Activated T-helper 1 cell treated with anti-CD3 and anti-CD28 coated beads, Interleukin-12 subunit alpha, Interleukin-12 subunit beta, Interleukin-2, Interleukin-4 antibody, amounts not matched to agents 30 ng/mL and 10 ng/mL and 1 ng/mL, durations not matched to agents 14 hours and 24 hours and 36 hours (primary cell): ENCODE measurements at regions not wholly inside any gene's neighbourhood (a gene's known extent, or its start where the extent isn't known, plus 50 kb on each side); places are given as distances from the start of the nearest gene placed in this dataset.

Source experiments
- DNase-seq: peaks from one replicate; pipeline ENCODE4 v3.0.0; 2021; ENCODE audit warnings: low spot score
- H3K27ac Mint-ChIP-seq: one replicate; pipeline ENCODE4 v1.8.0; 2021; ENCODE audit warnings: mild to moderate bottlenecking, mixed read lengths
- H3K27me3 Mint-ChIP-seq: one replicate; pipeline ENCODE4 v1.8.0; 2022; ENCODE audit warnings: mild to moderate bottlenecking, moderate library complexity, mixed read lengths; ENCODE audit not compliant: insufficient read depth
- H3K36me3 Mint-ChIP-seq: one replicate; pipeline ENCODE4 v1.8.0; 2021; ENCODE audit warnings: low read depth, mixed read lengths
- H3K4me1 Mint-ChIP-seq: one replicate; pipeline ENCODE4 v1.8.0; 2021; ENCODE audit warnings: low read depth, mixed read lengths
- H3K4me3 Mint-ChIP-seq: one replicate; pipeline ENCODE4 v1.8.0; 2021; ENCODE audit warnings: mild to moderate bottlenecking, moderate library complexity, mixed read lengths
- H3K9me3 Mint-ChIP-seq: one replicate; pipeline ENCODE4 v1.8.0; 2021; ENCODE audit warnings: mixed read lengths
- intact Hi-C: fragments of 100-400 bp; cut with micrococcal nuclease; formaldehyde crosslinking; loops from one replicate; pipeline ENCODE4 v1.15.1; 2024

GRCh38 chr5:8114597-8115266 lies 245.8 kb downstream of the MTRR start:
- H3K9me3 Mint-ChIP-seq: no peaks in the 10 kb centered on the region
- DNase-seq: no peak
- no peak overlapping the region for H3K4me3 Mint-ChIP-seq
- no peaks in the 10 kb centered on the region for H3K36me3 Mint-ChIP-seq
- no peaks in the 10 kb centered on the region for H3K27me3 Mint-ChIP-seq
- intact Hi-C loops: no loop called here
- no peaks in the 10 kb centered on the region for H3K4me1 Mint-ChIP-seq
- H3K27ac Mint-ChIP-seq: no peak overlapping the region

GRCh38 chr5:8123559-8123958 lies 254.6 kb downstream of the MTRR start:
- H3K27ac Mint-ChIP-seq: no peak overlapping the region
- no peaks in the 10 kb centered on the region for H3K27me3 Mint-ChIP-seq
- no peak overlapping the region for H3K4me3 Mint-ChIP-seq
- DNase-seq: no peak
- no peaks in the 10 kb centered on the region for H3K9me3 Mint-ChIP-seq
- H3K4me1 Mint-ChIP-seq: no peaks in the 10 kb centered on the region
- intact Hi-C loops: no loop called here
- H3K36me3 Mint-ChIP-seq: no peaks in the 10 kb centered on the region

GRCh38 chr5:8134609-8135008 lies 265.7 kb downstream of the MTRR start:
- DNase-seq: no peak
- H3K27ac Mint-ChIP-seq: no peak overlapping the region
- intact Hi-C loops: no loop called here
- H3K4me1 Mint-ChIP-seq: no peaks in the 10 kb centered on the region
- no peaks in the 10 kb centered on the region for H3K36me3 Mint-ChIP-seq
- peaks cover 3% of the 10 kb centered on the region for H3K9me3 Mint-ChIP-seq
- H3K4me3 Mint-ChIP-seq: no peak overlapping the region
- no peaks in the 10 kb centered on the region for H3K27me3 Mint-ChIP-seq

- Mint-ChIP-seq H3K27ac (no peak overlapping the region), H3K4me1 (no peaks in the 10 kb centered on the region), H3K4me3 (no peak overlapping the region), H3K27me3 (no peaks in the 10 kb centered on the region), H3K9me3 (peaks cover 3% of the 10 kb centered on the region), H3K36me3 (no peaks in the 10 kb centered on the region)
- intact Hi-C loops: no loop called here
- DNase-seq: no peak
Measured at GRCh38 chr5:8135742-8136141, 266.8 kb downstream of the MTRR start.

GRCh38 chr5:8136271-8136670 lies 267.3 kb downstream of the MTRR start:
- H3K4me1 Mint-ChIP-seq: no peaks in the 10 kb centered on the region

GRCh38 chr5:8137941-8138550 lies 269.1 kb downstream of the MTRR start:
- DNase-seq: no peak
- Mint-ChIP-seq H3K4me1 (no peaks in the 10 kb centered on the region), H3K27me3 (no peaks in the 10 kb centered on the region), H3K36me3 (no peaks in the 10 kb centered on the region), H3K9me3 (no peaks in the 10 kb centered on the region), H3K4me3 (no peak overlapping the region), H3K27ac (no peak overlapping the region)
- intact Hi-C loops: no loop called here

More at GRCh38 chr5:8136271-8136670, 267.3 kb downstream of the MTRR start:
- Mint-ChIP-seq H3K27ac (no peak overlapping the region), H3K4me3 (no peak overlapping the region), H3K27me3 (no peaks in the 10 kb centered on the region), H3K9me3 (peaks cover 3% of the 10 kb centered on the region), H3K36me3 (no peaks in the 10 kb centered on the region)
- no peak for DNase-seq
- intact Hi-C loops: no loop called here

GRCh38 chr5:8138884-8139283 lies 269.9 kb downstream of the MTRR start:
- H3K27me3 Mint-ChIP-seq: no peaks in the 10 kb centered on the region
- no peaks in the 10 kb centered on the region for H3K4me1 Mint-ChIP-seq
- no peak overlapping the region for H3K4me3 Mint-ChIP-seq
- no peak overlapping the region for H3K27ac Mint-ChIP-seq
- no peaks in the 10 kb centered on the region for H3K36me3 Mint-ChIP-seq
- no peak for DNase-seq
- intact Hi-C loops: no loop called here
- H3K9me3 Mint-ChIP-seq: no peaks in the 10 kb centered on the region

- Mint-ChIP-seq H3K27ac (no peak overlapping the region), H3K9me3 (no peaks in the 10 kb centered on the region), H3K27me3 (no peaks in the 10 kb centered on the region), H3K4me1 (no peaks in the 10 kb centered on the region), H3K4me3 (no peak overlapping the region), H3K36me3 (no peaks in the 10 kb centered on the region)
- no peak for DNase-seq
- intact Hi-C loops: no loop called here
Measured at GRCh38 chr5:8150791-8151190, 281.8 kb downstream of the MTRR start.

- Mint-ChIP-seq H3K4me1 (no peaks in the 10 kb centered on the region), H3K9me3 (no peaks in the 10 kb centered on the region)
- DNase-seq: no peak
Measured at GRCh38 chr5:8156706-8157105, 287.8 kb downstream of the MTRR start.

GRCh38 chr5:8157320-8157822 lies 288.4 kb downstream of the MTRR start:
- no peak for DNase-seq
- Mint-ChIP-seq H3K27ac (no peak overlapping the region), H3K9me3 (no peaks in the 10 kb centered on the region), H3K4me1 (no peaks in the 10 kb centered on the region), H3K36me3 (no peaks in the 10 kb centered on the region), H3K4me3 (no peak overlapping the region), H3K27me3 (no peaks in the 10 kb centered on the region)
- intact Hi-C loops: no loop called here

More at GRCh38 chr5:8156706-8157105, 287.8 kb downstream of the MTRR start:
- intact Hi-C loops: no loop called here
- no peak overlapping the region for H3K4me3 Mint-ChIP-seq
- no peak overlapping the region for H3K27ac Mint-ChIP-seq
- H3K36me3 Mint-ChIP-seq: no peaks in the 10 kb centered on the region
- no peaks in the 10 kb centered on the region for H3K27me3 Mint-ChIP-seq

- Mint-ChIP-seq H3K27ac (no peak overlapping the region), H3K36me3 (no peaks in the 10 kb centered on the region), H3K9me3 (no peaks in the 10 kb centered on the region), H3K4me1 (no peaks in the 10 kb centered on the region), H3K4me3 (no peak overlapping the region), H3K27me3 (no peaks in the 10 kb centered on the region)
- DNase-seq: no peak
- intact Hi-C loops: no loop called here
Measured at GRCh38 chr5:8176101-8176693, 307.2 kb downstream of the MTRR start.

GRCh38 chr5:8184455-8185063 lies 315.6 kb downstream of the MTRR start:
- H3K9me3 Mint-ChIP-seq: no peaks in the 10 kb centered on the region
- no peak overlapping the region for H3K4me3 Mint-ChIP-seq

GRCh38 chr5:8185852-8186251 lies 316.9 kb downstream of the MTRR start:
- H3K4me1 Mint-ChIP-seq: no peaks in the 10 kb centered on the region
- no peak overlapping the region for H3K27ac Mint-ChIP-seq

More at GRCh38 chr5:8184455-8185063, 315.6 kb downstream of the MTRR start:
- no peaks in the 10 kb centered on the region for H3K4me1 Mint-ChIP-seq
- no peak overlapping the region for H3K27ac Mint-ChIP-seq
- no peaks in the 10 kb centered on the region for H3K36me3 Mint-ChIP-seq
- no peaks in the 10 kb centered on the region for H3K27me3 Mint-ChIP-seq
- DNase-seq: no peak
- intact Hi-C loops: no loop called here

More at GRCh38 chr5:8185852-8186251, 316.9 kb downstream of the MTRR start:
- Mint-ChIP-seq H3K36me3 (no peaks in the 10 kb centered on the region), H3K9me3 (no peaks in the 10 kb centered on the region), H3K27me3 (no peaks in the 10 kb centered on the region), H3K4me3 (no peak overlapping the region)
- intact Hi-C loops: no loop called here
- no peak for DNase-seq
